ENCODE measurements at regions not wholly inside any gene's neighbourhood (a gene's known extent, or its start where the extent isn't known, plus 50 kb on each side); places are given as distances from the start of the nearest gene placed in this dataset.

- TF ChIP-seq CTCF (IDR thresholded peaks at IDR 0.05; ENCODE audit: low read depth, low read length, poor library complexity, severe bottlenecking) (no peak), EZH2phosphoT487 (IDR thresholded peaks at IDR 0.05; ENCODE audit: borderline replicate concordance, low read length) (no peak)
Observed at GRCh38 chr6:71137973-71138372, 150.6 kb upstream of the OGFRL1 start.
